SK-N-SH (cell line): ENCODE measurements at regions not wholly inside any gene's neighbourhood (a gene's known extent, or its start where the extent isn't known, plus 50 kb on each side); places are given as distances from the start of the nearest gene placed in this dataset.

Experiments
- CTCF ChIA-PET: fragments of 300-600, 350-600 bp; formaldehyde crosslinking; extraction: SDS; loops from one replicate; lab custom pipeline; 2021; lab: Yijun Ruan, JAX
- POLR2A ChIA-PET: fragments of 350-600 bp; sonication (Branson Sonifier 250); formaldehyde crosslinking; extraction: SDS; loops from one replicate; lab custom pipeline; 2020; ENCODE audit warnings: antibody characterized with exemption, inconsistent platforms; lab: Yijun Ruan, JAX
- DNase-seq: peaks from one replicate; pipeline ENCODE4 v3.0.0; 2012
- H2AFZ ChIP-seq: fragments of 200-600 bp; sonication (generic); 2 replicates; pipeline ENCODE4 v1.8.1; 2016; ENCODE audit warnings: antibody characterized with exemption, mild to moderate bottlenecking, low read depth
- H3F3A ChIP-seq: fragments of 200-600 bp; sonication (generic); replicated peaks from 2 replicates; pipeline ENCODE3; 2016; ENCODE audit warnings: antibody characterized with exemption, mild to moderate bottlenecking; ENCODE audit not compliant: insufficient read depth
- H3K27ac ChIP-seq, 2 experiments: fragments of 200-500 bp in 1 of 2; fragments of 200-600 bp in 1 of 2; sonication (Bioruptor generic) in 1 of 2; sonication (generic), shearing (Covaris generic) in 1 of 2; 2 replicates each; pipeline versions ENCODE4 v1.5.1 to v1.6.1; 2014 to 2016; ENCODE audit warnings: low read depth in 2 of 2, inconsistent platforms in 1 of 2, low read length in 1 of 2, mild to moderate bottlenecking in 1 of 2, mixed read lengths in 1 of 2
- H3K27me3 ChIP-seq: fragments of 200-600 bp; sonication (generic), shearing (Covaris generic); 2 replicates; pipeline ENCODE4 v1.6.1; 2016; ENCODE audit warnings: mixed run types; ENCODE audit not compliant: insufficient read depth
- H3K36me3 ChIP-seq, 2 experiments: fragments of 200-500 bp in 1 of 2; fragments of 200-600 bp in 1 of 2; sonication (Bioruptor generic) in 1 of 2; sonication (generic) in 1 of 2; replicated peaks in 1 of 2; 2 replicates each; pipeline versions ENCODE3 to v1.5.1; 2014 to 2016; ENCODE audit warnings: low read length in 1 of 2, mild to moderate bottlenecking in 1 of 2; ENCODE audit not compliant: insufficient read depth in 2 of 2, control insufficient read depth in 1 of 2
- H3K4me1 ChIP-seq, 2 experiments: fragments of 200-500 bp in 1 of 2; fragments of 200-600 bp in 1 of 2; sonication (Bioruptor generic) in 1 of 2; sonication (generic), shearing (Covaris generic) in 1 of 2; 2 replicates each; pipeline versions ENCODE4 v1.5.1 to v1.6.1; 2014 to 2016; ENCODE audit warnings: low read depth in 1 of 2, low read length in 1 of 2, mixed run types in 1 of 2; ENCODE audit not compliant: insufficient read depth in 2 of 2, control insufficient read depth in 1 of 2
- H3K4me2 ChIP-seq: fragments of 200-600 bp; sonication (generic), shearing (Covaris generic); 2 replicates; pipeline ENCODE4 v1.6.1; 2017; ENCODE audit warnings: mixed run types
- H3K4me3 ChIP-seq, 2 experiments: fragments of 200-500 bp in 1 of 2; fragments of 200-600 bp in 1 of 2; sonication (Bioruptor generic) in 1 of 2; sonication (generic), shearing (Covaris generic) in 1 of 2; 2 replicates each; pipeline versions ENCODE4 v1.5.1 to v1.8.1; 2014 to 2016; ENCODE audit warnings: low read depth in 2 of 2, inconsistent platforms in 1 of 2, low read length in 1 of 2, mild to moderate bottlenecking in 1 of 2, mixed read lengths in 1 of 2, moderate library complexity in 1 of 2
- H3K79me2 ChIP-seq: fragments of 200-600 bp; sonication (generic); 2 replicates; pipeline ENCODE4 v1.8.1; 2017; ENCODE audit warnings: mild to moderate bottlenecking; ENCODE audit not compliant: insufficient read depth
- H3K9ac ChIP-seq: fragments of 200-600 bp; sonication (generic); 2 replicates; pipeline ENCODE4 v1.6.1; 2017; ENCODE audit warnings: mixed run types
- H3K9me2 ChIP-seq: fragments of 200-600 bp; sonication (generic); 2 replicates; pipeline ENCODE4 v1.6.1; 2017; ENCODE audit warnings: mixed run types
- H3K9me3 ChIP-seq: fragments of 200-600 bp; sonication (generic); 2 replicates; pipeline ENCODE4 v1.6.1; 2017; ENCODE audit warnings: mixed run types, mild to moderate bottlenecking, moderate library complexity
- H4K20me1 ChIP-seq: fragments of 200-600 bp; sonication (generic); 2 replicates; pipeline ENCODE4 v1.6.1; 2017; ENCODE audit warnings: mild to moderate bottlenecking, mixed run types; ENCODE audit not compliant: insufficient read depth
- ELF1 ChIP-seq: IDR thresholded peaks from 2 replicates; pipeline ENCODE4 v1.4.0; 2012
- FOXJ3 ChIP-seq: sonication (generic); formaldehyde crosslinking; IDR thresholded peaks from 2 replicates; pipeline ENCODE4 v1.5.1; 2020; ENCODE audit warnings: mild to moderate bottlenecking, missing genetic modification reagents
- FOXM1 ChIP-seq: IDR thresholded peaks from 2 replicates; pipeline ENCODE4 v1.4.0; 2012; ENCODE audit warnings: low read depth, mild to moderate bottlenecking
- GATA2 ChIP-seq: sonication (generic); formaldehyde crosslinking; IDR thresholded peaks from 2 replicates; pipeline ENCODE4 v1.5.0; 2020; ENCODE audit warnings: mild to moderate bottlenecking, missing genetic modification reagents
- JUND ChIP-seq: IDR thresholded peaks from 2 replicates; pipeline ENCODE4 v1.4.0; 2012
- RAD21 ChIP-seq: IDR thresholded peaks from 2 replicates; pipeline ENCODE4 v1.6.1; 2012; ENCODE audit warnings: mild to moderate bottlenecking, low read length
- RCOR1 ChIP-seq: fragments of 150-350 bp; IDR thresholded peaks from 2 replicates; pipeline ENCODE4 v1.6.1; 2017; ENCODE audit warnings: antibody characterized with exemption, low read length
- SIN3A ChIP-seq: IDR thresholded peaks from 2 replicates; pipeline ENCODE4 v1.6.1; 2012; ENCODE audit warnings: low read depth, mild to moderate bottlenecking, low read length, moderate library complexity, borderline replicate concordance
- TAF1 ChIP-seq: IDR thresholded peaks from 2 replicates; pipeline ENCODE4 v1.6.1; 2012; ENCODE audit warnings: low read depth, mild to moderate bottlenecking, low read length, moderate library complexity, borderline replicate concordance
- TCF12 ChIP-seq: IDR thresholded peaks from 2 replicates; pipeline ENCODE4 v1.4.0; 2012
- TEAD4 ChIP-seq: IDR thresholded peaks from 2 replicates; pipeline ENCODE4 v1.4.0; 2012; ENCODE audit warnings: mild to moderate bottlenecking, borderline replicate concordance; ENCODE audit not compliant: insufficient read depth
- WGBS: methylation state at CpG from one replicate; pipeline ENCODE4 v1.1.6; 2017; ENCODE audit warnings: low lambda C conversion rate; 5-methylcytosine and 5-hydroxymethylcytosine counted together
- TF ChIP-seq, protein P1 (sequence below): fragments of 150-350 bp; IDR thresholded peaks from 2 replicates; pipeline ENCODE4 v1.6.1; 2017; ENCODE audit warnings: antibody characterized with exemption, low read length, low read depth, borderline replicate concordance
- TF ChIP-seq, protein P2 (sequence below): IDR thresholded peaks from 2 replicates; pipeline ENCODE4 v1.4.0; 2012; ENCODE audit warnings: low read depth, borderline replicate concordance

DNA sequence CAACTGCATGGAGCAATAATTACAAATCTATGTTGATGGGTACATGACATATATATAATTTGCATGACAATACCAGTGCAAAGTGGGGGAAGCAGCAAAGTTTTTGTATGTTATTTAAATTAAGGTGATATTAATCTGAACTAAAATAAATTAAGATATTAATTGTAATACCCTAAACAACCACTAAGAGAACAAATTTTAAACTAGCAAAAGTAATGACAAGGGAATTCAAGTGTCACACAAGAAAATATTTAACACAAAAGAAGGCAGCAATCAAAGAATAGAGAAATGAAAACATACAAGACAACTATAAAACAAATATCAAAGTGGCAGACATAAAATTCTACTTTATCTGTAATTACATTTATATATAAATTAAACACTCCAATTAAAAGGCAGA, 2003.4 kb downstream of the MAT2B start:
- no peaks in the 10 kb centered on the region for H3K27me3 ChIP-seq
- TF ChIP-seq TEAD4 (no peak), RAD21 (no peak), FOXJ3 (CRISPR knock-in tag) (no peak), JUND (no peak), RCOR1 (no peak), GATA2 (CRISPR knock-in tag) (no peak), TAF1 (no peak)
- TF ChIP-seq, protein P1, sequence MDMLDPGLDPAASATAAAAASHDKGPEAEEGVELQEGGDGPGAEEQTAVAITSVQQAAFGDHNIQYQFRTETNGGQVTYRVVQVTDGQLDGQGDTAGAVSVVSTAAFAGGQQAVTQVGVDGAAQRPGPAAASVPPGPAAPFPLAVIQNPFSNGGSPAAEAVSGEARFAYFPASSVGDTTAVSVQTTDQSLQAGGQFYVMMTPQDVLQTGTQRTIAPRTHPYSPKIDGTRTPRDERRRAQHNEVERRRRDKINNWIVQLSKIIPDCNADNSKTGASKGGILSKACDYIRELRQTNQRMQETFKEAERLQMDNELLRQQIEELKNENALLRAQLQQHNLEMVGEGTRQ = no peak
- DNase-seq = no peak

DNA sequence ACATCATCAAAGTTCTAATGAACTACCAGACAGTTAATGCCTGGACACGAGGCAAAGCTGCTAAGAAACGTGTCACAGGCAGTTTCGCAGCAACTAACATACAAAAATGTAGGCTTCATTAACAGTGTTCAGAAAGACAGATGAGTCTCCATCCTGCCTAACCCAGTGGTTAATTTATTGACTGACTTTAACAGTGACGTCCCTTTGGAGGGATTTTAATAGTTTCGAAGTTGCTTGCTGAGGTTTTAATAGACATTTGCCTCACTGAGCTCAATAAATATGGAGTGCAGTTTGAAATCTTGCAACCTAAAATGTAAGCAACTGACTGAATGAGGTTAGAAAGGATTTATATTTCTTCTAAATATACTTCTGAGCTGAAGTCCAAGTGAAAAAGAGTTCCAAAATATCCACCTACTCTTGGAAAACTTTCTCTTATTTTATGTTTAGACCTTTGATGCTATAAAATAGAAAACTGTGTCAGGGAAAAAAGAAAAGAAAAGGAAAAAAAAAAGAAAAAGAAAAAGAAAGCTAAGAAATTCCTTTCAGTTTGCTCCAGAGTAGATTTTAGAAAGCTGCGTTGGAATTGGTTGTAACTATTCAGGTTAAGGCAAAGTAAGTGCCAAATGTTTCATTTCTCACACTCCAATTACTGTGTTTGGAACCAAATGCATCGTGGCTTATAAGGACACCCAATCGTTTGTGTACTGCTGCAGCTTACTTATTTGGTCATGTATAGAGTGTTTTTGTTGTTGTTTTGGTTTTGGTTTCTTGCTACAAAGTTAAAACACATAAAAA, 2016.6 kb downstream of the MAT2B start:
- Histone ChIP-seq H3K27me3 (no peaks in the 10 kb centered on the region), H3K36me3 (no peaks in the 10 kb centered on the region), H3K4me1 (no peaks in the 10 kb centered on the region), H3F3A (no peaks in the 10 kb centered on the region), H3K9ac (no peak overlapping the region), H3K4me2 (no peak overlapping the region), H3K9me2 (no peaks in the 10 kb centered on the region), H3K27ac (no peak overlapping the region), H3K9me3 (peaks cover 4% of the 10 kb centered on the region; the same call in 1 of the 2 replicates), H2AFZ (0 out of 2 replicates have a peak overlapping the region, but pooled peaks have one; percentile 11), H4K20me1 (no peaks in the 10 kb centered on the region), H3K79me2 (no peaks in the 10 kb centered on the region), H3K4me3 (no peak overlapping the region)
- ChIA-PET CTCF (no interaction called here), POLR2A (no interaction called here)
- DNase-seq = no peak
- WGBS = 31% methylated on average over 8 of the region's 8 CpGs
- TF ChIP-seq ELF1 (no peak), FOXM1 (no peak), TCF12 (no peak), SIN3A (no peak), RCOR1 (no peak)
- TF ChIP-seq, protein P2, sequence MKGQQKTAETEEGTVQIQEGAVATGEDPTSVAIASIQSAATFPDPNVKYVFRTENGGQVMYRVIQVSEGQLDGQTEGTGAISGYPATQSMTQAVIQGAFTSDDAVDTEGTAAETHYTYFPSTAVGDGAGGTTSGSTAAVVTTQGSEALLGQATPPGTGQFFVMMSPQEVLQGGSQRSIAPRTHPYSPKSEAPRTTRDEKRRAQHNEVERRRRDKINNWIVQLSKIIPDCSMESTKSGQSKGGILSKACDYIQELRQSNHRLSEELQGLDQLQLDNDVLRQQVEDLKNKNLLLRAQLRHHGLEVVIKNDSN = no peak

More for the DNA sequence above, 2003.4 kb downstream of the MAT2B start:
- Histone ChIP-seq H3K4me3 (no peak overlapping the region), H2AFZ (no peak overlapping the region), H3K9ac (no peak overlapping the region), H4K20me1 (no peaks in the 10 kb centered on the region), H3K9me3 (0 out of 2 replicates have a peak, but pooled peaks cover 10% of the 10 kb centered on the region), H3K9me2 (no peaks in the 10 kb centered on the region), H3F3A (no peaks in the 10 kb centered on the region), H3K4me1 (no peaks in the 10 kb centered on the region), H3K27ac (no peak overlapping the region), H3K36me3 (no peaks in the 10 kb centered on the region), H3K79me2 (no peaks in the 10 kb centered on the region), H3K4me2 (no peak overlapping the region)
- ChIA-PET CTCF (no interaction called here), POLR2A (no interaction called here)
